ENCODE measurements at regions not wholly inside any gene's neighbourhood (a gene's known extent, or its start where the extent isn't known, plus 50 kb on each side); places are given as distances from the start of the nearest gene placed in this dataset.

DNA sequence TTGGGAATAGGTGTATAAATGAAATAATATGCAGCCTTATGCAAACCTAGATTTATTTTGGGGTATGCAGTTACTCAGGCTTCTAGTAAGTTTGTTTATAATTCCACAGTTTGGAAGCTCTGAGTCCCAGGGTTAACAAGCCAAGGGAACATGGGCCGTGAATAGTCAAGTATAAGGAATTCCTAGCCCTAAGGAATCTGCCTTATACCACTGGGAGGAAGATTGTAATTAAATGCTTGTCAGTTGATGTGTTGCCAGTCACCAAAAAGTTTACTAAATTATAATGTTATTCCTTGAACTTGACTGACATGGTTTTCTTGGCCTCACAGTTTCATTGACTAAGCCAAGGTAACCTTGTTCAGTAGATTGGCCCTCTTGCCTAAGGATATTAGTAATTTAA is 72.4 kb upstream of the SGO1 start:
- TF ChIP-seq, protein P1, sequence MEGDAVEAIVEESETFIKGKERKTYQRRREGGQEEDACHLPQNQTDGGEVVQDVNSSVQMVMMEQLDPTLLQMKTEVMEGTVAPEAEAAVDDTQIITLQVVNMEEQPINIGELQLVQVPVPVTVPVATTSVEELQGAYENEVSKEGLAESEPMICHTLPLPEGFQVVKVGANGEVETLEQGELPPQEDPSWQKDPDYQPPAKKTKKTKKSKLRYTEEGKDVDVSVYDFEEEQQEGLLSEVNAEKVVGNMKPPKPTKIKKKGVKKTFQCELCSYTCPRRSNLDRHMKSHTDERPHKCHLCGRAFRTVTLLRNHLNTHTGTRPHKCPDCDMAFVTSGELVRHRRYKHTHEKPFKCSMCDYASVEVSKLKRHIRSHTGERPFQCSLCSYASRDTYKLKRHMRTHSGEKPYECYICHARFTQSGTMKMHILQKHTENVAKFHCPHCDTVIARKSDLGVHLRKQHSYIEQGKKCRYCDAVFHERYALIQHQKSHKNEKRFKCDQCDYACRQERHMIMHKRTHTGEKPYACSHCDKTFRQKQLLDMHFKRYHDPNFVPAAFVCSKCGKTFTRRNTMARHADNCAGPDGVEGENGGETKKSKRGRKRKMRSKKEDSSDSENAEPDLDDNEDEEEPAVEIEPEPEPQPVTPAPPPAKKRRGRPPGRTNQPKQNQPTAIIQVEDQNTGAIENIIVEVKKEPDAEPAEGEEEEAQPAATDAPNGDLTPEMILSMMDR (IDR thresholded peaks at IDR 0.05), result no peak
- no peak for TF ChIP-seq POLR2AphosphoS5 (IDR thresholded peaks at IDR 0.05)
- no peak for TF ChIP-seq POLR2A (IDR thresholded peaks at IDR 0.05)
